Fibroblast of pulmonary artery (primary cell): ENCODE measurements at regions not wholly inside any gene's neighbourhood (a gene's known extent, or its start where the extent isn't known, plus 50 kb on each side); places are given as distances from the start of the nearest gene placed in this dataset.

Source experiments
- DNase-seq: peaks from one replicate; pipeline ENCODE4 v3.0.0-alpha.2; 2010; ENCODE audit warnings: low read depth
- H3K4me3 ChIP-seq: replicated peaks from 2 replicates; pipeline ENCODE4 v1.5.1; 2011; ENCODE audit warnings: low read depth, mild to moderate bottlenecking, control low read depth, low read length, moderate library complexity
- TF ChIP-seq, protein P1 (sequence below): IDR thresholded peaks from 2 replicates; pipeline ENCODE4 v1.5.1; 2011; ENCODE audit warnings: mild to moderate bottlenecking, control low read depth, low read length, inconsistent platforms; ENCODE audit errors: missing control alignments

- no peak for DNase-seq
- H3K4me3 ChIP-seq, result no peak overlapping the region
- TF ChIP-seq, protein P1, sequence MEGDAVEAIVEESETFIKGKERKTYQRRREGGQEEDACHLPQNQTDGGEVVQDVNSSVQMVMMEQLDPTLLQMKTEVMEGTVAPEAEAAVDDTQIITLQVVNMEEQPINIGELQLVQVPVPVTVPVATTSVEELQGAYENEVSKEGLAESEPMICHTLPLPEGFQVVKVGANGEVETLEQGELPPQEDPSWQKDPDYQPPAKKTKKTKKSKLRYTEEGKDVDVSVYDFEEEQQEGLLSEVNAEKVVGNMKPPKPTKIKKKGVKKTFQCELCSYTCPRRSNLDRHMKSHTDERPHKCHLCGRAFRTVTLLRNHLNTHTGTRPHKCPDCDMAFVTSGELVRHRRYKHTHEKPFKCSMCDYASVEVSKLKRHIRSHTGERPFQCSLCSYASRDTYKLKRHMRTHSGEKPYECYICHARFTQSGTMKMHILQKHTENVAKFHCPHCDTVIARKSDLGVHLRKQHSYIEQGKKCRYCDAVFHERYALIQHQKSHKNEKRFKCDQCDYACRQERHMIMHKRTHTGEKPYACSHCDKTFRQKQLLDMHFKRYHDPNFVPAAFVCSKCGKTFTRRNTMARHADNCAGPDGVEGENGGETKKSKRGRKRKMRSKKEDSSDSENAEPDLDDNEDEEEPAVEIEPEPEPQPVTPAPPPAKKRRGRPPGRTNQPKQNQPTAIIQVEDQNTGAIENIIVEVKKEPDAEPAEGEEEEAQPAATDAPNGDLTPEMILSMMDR, result no peak
Observed at GRCh38 chr3:18675197-18675596, 250.1 kb upstream of the SATB1 start.

- no peak overlapping the region for H3K4me3 ChIP-seq
- TF ChIP-seq, protein P1, result no peak
- DNase-seq, result no peak
Observed at GRCh38 chr3:18672561-18672960, 247.4 kb upstream of the SATB1 start.

DNA sequence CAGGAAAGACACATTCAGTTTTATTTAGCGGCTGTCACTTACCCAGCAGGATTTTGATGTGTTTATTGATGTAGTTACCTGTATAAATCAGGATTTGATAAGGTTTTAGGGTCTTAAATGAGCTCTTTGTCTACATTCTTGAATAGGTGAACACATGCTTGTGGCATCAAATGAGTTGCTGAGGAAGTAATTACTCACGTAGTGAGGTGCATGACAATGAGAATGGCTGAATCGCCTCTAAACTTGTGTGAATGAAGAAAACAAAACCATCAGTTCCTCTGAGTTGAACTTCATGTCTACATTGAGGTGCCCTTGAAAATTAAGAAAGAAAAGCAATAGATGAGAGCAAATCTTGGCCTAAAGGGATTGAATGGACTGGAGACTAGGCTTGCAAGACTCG is 245.6 kb upstream of the SATB1 start:
- H3K4me3 ChIP-seq, result no peak overlapping the region
- TF ChIP-seq, protein P1, result no peak
- no peak for DNase-seq

GRCh38 chr3:18669374-18669773 is 244.2 kb upstream of the SATB1 start:
- DNase-seq, result no peak
- H3K4me3 ChIP-seq, result no peak overlapping the region
- TF ChIP-seq, protein P1, result no peak

- TF ChIP-seq, protein P1, result no peak
- H3K4me3 ChIP-seq, result no peak overlapping the region
- DNase-seq, result no peak
Observed at GRCh38 chr3:18667552-18667951, 242.4 kb upstream of the SATB1 start.

GRCh38 chr3:18666655-18667054 is 241.5 kb upstream of the SATB1 start:
- no peak overlapping the region for H3K4me3 ChIP-seq
- no peak for DNase-seq
- TF ChIP-seq, protein P1, result no peak

- TF ChIP-seq, protein P1, result no peak
- no peak for DNase-seq
- H3K4me3 ChIP-seq, result no peak overlapping the region
Observed at GRCh38 chr3:18660059-18660458, 234.9 kb upstream of the SATB1 start.
